GM19025 (cell line): ENCODE measurements at regions not wholly inside any gene's neighbourhood (a gene's known extent, or its start where the extent isn't known, plus 50 kb on each side); places are given as distances from the start of the nearest gene placed in this dataset.
A peak's percentile ranks its signal among the peaks of the same experiment; 100 is the strongest.

Source experiments
- ATAC-seq: cut with Tn5 transposase; IDR thresholded peaks from one replicate; pipeline ENCODE4 v1.9.1; 2021; ENCODE audit warnings: mild to moderate bottlenecking, low read depth, moderate library complexity; ENCODE audit not compliant: unreplicated experiment

- ATAC-seq, result no peak
Observed at GRCh38 chr4:110769578-110769977, 146.7 kb upstream of the PITX2 start.

DNA sequence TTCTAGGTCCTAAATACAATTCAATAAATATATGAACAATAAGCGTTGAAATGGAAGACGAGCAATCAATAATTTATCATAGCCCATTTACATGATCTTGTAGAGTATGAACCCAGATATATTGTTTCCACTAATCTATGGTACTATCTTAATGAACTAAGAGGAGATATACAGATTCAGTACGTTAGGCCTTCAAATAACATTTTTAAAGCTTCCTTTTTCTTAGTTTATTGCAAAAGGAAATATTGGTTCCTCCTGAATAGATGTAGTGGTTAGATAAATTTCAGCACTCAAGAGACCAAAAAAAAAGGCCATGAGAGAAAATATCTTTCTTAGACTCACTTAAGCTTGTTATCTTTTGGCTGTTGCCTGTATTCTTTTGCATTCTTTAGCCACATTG lies 147.5 kb upstream of the PITX2 start:
- no peak for ATAC-seq

DNA sequence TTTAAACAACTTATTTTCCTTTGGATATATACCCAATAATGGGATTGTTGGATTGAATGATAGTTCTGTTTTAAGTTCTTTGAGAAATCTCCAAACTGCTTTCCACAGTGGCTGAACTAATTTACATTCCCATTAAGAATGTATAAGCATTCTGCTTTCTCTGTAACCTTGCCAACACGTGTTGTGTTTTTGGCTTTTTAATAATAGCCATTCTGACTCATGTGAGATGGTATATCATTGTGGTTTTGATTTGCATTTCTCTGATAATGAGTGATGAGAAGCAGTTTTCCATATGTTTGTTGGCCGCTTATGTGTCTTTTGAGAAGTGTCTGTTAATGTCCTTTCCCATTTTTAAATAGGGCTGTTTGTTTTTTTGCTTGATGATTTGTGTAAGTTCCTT lies 155.6 kb upstream of the PITX2 start:
- ATAC-seq, result no peak

DNA sequence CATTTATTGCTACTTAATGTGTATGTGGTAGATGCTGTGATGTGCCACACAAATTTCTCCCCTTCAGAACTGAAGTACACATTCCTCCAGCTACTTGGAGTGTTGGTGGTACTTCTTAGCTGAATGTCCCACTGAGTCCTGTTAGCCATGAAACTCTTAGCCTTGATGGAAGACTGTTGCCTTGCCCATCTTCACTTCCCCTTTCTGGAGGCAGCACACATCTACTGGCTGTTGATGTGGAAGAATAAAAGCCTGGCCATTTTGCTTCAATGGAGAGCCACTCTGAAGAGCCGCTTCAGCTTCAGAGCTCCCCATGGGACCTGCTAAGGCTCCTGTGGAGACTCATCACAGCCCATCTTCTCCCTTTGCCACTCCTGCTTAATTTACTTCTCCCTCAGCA lies 157.7 kb upstream of the PITX2 start:
- no peak for ATAC-seq

DNA sequence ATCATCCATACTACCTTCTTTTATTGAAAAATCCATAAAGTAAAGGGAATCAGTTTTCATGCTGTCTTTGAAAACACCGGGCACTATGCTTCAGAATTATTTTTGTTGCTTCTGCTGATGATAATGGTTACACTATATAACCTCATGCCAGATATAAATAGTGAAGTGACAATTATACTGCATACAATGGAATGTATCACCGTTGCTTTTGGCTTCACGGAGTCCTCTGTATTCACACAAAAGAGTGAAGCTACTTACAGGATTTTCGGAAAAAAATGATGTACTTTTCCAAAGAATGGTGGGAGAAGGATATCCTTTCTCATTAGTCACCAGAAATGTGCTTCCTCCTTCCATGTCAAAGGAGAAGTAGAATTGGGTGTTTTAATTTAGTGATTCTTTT lies 159.1 kb upstream of the PITX2 start:
- no peak for ATAC-seq

DNA sequence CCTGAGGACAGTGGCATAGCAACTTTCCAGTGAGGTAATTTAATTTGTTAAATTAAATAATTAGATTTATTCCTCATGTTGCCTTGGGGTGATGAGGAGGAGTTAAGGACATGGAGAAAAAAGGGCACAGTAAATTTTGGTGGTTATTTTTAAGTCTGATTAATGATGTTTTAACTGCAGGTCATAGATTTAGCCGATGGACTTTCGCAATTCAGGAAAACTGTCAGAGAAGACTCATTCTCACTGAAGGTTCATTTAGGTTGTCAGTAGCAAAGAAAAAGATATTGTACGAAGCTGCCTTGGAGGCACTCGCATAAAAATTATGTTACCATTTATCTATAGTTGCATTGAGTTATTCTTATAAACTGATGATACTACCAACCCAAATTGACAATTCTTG lies 164.2 kb upstream of the PITX2 start:
- ATAC-seq, result no peak

DNA sequence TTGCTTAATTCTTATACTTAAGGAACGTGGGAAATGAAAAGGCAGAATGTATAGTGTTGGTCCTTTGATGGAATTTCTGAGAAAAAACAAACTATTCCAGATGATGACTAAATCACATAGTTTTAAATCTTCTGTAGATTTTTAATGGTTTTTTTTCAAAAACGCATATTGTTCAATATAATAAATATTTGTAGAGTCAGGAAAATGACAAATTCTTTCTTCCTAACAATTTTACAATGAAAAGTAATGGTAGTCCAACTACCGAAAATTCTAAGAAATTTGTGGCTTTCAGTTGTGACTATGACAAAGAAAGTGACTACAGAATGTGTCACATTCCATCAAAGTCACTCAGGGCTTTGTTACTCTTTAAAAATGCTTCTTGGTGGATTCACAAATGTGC lies 164.8 kb upstream of the PITX2 start:
- no peak for ATAC-seq

DNA sequence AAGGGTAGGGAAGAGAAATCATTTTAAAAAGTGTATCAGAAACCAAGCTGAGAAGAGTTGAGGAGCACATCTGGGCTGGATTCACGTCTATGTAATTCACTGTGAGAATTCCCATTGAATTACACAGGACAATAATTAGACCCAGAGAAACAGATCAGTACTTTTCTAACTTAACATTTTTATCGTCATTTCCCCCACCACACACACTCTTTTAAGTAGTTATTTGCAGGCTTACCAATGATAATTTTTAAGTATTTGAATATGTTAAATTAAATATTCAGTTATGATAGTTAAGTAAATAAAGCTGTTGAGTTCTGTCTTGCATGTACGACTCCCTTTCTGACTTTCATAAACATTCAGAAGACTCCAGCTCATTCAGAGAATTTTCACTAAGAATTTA lies 165.4 kb upstream of the PITX2 start:
- no peak for ATAC-seq

DNA sequence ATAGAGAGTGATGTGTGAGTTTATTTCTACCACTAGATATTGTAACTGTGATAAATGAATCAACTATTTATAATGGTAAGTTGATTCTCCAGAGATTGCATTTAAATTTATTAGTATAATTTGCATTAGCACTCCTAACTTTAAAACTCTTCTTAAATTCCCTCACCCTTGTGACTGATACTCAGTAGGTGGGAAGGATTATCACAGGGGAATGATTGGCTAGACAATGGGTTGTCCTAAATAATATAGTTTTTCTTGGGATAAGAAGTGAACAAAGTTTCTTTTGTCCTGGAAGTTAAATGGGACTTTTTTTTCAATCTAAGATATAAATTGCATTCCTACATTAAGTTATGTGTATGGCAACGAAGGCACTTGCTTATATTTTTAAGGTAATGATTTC lies 169.2 kb upstream of the PITX2 start:
- no peak for ATAC-seq

DNA sequence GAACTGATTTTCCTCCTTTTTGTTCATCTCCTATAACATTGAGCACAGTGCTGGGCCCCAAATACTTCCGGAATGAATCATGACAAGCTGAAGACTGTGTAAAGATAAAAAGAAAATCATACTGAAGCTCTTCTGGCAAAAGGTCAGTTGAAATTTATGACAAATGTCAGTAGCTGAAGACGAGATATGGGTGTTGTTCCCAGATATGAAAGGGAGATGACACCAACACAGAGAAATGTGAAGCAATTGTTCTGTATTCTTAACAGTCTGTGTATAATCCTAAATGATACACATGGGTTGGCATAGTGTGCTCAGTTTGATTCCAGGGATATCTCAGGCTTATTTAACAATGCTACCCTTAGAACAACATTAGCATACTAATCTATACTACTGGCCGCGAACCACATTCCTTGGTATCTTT lies 170.5 kb upstream of the PITX2 start:
- ATAC-seq, result no peak

GRCh38 chr4:110793890-110794554 lies 171.1 kb upstream of the PITX2 start:
- no peak for ATAC-seq

DNA sequence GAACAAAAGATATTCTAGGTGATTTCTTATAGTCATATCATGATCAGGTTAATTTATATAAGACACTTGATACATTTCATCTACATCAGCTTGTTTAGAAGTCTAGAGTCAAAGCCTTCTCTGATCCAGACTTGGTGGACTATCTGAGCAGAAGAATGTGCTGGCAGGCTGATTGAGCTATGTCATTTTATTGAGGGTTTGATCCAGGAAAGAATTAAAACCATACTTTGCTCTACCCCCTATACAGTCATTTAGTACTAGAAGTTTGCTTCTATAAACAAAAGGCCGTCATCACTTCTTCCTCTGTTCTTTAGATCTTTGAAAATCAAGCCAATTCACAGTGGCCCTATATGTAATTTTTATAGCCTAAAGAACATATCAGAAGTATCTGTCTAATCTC lies 173.1 kb upstream of the PITX2 start:
- no peak for ATAC-seq

- ATAC-seq, result no peak
Observed at GRCh38 chr4:110797486-110797885, 174.6 kb upstream of the PITX2 start.

GRCh38 chr4:110798687-110799086 lies 175.8 kb upstream of the PITX2 start:
- ATAC-seq, result no peak

GRCh38 chr4:110799211-110799610 lies 176.3 kb upstream of the PITX2 start:
- ATAC-seq, result no peak

DNA sequence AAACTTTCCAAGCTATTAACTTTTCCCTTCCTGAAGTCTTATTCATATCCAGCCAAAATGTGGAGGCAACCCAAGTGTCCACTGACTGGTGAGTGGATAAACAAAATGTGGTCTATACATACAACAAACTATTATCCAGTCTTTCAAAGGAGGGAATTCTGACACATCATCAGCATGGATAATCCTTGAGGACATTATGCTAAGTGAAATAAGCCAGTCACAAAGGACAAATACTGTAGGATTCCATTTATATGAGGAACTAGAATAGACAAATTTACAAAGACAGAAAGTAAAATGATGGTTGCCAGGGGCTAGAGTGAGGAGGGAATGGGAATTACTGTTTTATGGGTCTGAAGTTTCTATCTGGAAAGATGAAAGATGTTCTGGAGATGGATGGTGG lies 178.7 kb upstream of the PITX2 start:
- no peak for ATAC-seq

- ATAC-seq, result peak; percentile 90
Observed at GRCh38 chr4:110808351-110808878, 185.5 kb upstream of the PITX2 start.

DNA sequence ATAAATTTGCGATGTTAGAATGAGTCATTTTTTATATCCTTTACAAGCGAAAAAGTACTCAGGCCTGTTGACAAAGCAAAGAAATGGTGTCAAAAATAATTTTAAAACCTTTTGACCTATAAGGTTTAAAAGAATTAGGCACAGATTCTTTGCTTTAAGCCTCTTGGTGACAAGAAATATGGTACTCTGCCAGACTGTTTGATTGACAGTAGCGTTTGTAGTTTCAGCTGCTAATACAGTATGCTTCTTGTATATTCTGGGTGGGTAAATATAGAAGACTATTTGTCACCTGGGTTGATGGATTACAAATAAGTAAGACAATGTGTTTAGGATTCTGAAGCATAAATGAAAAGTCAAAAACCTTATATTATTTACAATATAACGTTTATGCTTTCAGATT lies 193.1 kb upstream of the PITX2 start:
- no peak for ATAC-seq

DNA sequence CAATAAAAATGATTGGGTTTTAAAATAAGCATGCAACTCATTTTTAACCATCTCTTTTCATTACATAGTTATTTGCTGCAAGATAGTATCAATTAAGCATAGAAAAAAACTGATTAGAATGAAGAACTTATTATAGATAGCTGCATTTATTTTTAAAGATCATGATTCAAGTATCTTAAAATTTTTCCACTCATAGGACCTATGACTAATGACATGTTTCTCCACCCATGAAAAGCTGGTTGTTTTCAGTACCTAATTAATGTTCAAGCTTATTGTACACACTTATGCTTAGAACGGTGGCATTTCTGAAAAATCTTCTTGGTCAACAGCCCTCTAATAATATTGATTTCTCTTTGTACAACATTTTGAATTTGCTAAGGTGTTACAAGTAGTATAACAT lies 193.5 kb upstream of the PITX2 start:
- ATAC-seq, result no peak

DNA sequence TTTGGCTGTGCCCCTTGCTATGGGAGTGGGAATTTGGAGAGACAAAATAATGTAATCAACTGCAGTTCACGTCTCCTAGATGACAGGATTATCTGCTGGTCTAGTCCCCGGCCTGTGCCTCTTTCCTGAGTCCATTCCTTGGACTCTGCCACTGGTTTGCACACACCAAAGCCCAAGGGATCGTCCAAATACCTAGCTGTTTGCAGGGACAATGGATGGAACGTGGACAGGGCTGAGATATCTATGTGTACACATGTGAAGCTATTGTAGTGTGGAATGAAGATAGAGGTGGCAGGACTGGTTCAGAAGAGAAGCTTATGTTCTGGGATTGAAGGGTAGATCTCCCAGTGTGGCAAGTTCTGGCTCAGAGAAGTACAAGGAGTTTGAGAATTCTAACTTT lies 198.3 kb upstream of the PITX2 start:
- no peak for ATAC-seq

DNA sequence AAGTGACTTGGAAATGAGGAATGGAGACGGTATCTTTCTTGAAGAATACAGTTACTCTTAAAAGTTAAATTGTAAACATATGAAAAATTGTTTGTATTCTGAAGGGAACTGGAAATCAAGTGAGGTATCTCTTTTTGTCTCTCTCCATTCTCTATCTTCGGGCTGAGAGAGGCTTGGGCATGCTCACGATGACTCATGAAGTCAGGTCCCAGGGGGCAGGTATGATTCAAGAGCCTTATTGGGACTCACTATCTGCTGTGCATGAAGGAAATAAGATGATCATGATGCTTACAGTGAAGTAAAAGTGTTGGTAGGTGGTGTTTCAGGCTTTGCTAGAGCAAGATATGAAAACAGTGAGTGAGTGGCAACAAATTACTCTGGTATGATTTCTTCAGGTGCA lies 200.4 kb upstream of the PITX2 start:
- no peak for ATAC-seq

DNA sequence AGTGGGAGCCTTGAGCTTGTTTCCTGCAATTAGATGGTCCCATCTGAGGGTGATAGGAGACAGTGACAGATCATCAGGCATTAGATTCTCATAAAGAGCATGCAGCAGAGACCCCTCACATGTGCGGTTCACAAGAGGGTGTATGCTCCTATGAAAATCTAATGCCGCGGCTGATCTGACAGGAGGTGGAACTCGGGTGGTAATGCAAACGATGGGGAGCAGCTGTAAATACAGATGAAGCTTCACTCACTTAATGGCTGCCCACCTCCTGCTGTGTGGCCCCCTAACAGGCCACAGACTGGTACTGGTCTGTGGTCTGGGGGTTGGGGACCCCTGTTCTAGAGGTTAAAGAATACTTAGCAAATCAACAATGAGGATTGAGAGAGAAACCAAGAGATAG lies 201.5 kb upstream of the PITX2 start:
- ATAC-seq, result no peak

DNA sequence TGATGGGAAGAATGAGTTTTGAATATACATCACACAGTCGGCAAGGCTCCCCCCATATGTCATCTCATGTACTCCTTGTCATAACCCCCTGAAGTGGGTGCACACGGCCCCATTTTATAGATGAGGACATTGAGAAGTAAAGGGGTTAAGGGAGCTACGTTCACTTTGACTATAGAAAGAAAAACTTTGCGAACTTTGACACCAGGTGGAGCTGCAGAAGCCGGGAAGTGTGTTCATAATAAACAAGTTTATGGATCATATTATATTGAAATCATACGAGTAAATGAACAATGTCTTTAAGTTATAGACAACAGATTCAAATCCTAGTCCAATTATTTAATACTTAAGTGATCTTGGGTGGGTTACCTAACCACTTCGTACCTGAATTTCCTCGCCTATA lies 203.8 kb upstream of the PITX2 start:
- no peak for ATAC-seq
